Erythroblast (primary cell): ENCODE measurements at regions not wholly inside any gene's neighbourhood (a gene's known extent, or its start where the extent isn't known, plus 50 kb on each side); places are given as distances from the start of the nearest gene placed in this dataset.
"Not testable (repeated sequence)": the region's sequence is repeated elsewhere in the genome, so short reads cannot be mapped to it uniquely, and the experiment has no call there.

Experiments
- DNase-seq, 2 experiments: peaks; one replicate each; lab custom pipeline; 2025; lab: John Stamatoyannopoulos, UW
- GATA1 ChIP-seq: IDR thresholded peaks from 2 replicates; pipeline ENCODE4 v1.6.1; 2011; ENCODE audit warnings: low read depth, mild to moderate bottlenecking, control low read depth, low read length, moderate library complexity
- POLR2A ChIP-seq: IDR thresholded peaks from 2 replicates; pipeline ENCODE4 v1.6.1; 2011; ENCODE audit warnings: mild to moderate bottlenecking, low read length

DNA sequence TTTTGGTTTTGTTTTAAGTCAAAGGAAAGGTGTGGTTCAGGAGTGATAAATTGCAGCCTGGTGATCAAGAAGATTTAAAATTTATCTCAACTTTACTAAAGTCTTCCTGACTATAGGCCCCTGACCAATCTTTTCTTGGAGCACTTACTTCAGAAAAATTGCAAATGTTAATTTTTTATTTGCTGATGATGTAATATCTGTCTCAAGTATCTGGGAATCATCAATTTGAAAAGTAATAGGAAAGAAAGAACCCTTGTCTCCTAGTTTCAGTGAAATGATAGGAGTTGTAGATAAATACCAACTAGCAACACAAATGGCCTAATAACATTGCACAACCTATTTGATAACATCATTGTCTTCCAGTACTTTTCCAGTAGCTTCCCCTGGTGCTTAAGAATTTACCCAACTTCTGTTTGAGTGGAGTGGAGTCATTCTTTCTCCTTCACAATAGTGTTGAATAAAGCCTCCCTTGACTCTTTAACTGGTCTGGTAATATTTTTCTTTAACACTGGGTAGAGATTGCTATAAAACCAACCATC, 648.3 kb upstream of the ADGRB3 start:
- TF ChIP-seq POLR2A (no peak), GATA1 (no peak)
- no peak for DNase-seq

DNA sequence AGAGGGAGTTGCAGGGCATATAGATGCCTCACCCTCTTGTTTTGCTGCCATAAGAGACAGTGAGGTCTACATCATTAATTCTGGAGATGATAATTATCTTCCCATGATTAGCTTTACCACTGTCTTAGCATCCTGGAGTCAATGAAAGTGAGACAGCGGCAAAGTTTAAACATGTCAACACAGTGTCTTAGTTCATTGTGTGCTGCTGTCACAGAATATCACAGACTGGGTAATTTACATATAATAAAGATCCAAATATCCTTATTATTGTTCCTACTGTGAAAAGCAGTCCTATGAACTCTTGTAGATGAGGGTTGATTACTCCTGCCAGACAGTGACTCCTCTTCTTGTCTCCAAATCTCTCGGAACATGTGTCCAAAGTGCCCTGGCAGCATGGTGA, 658.6 kb upstream of the ADGRB3 start:
- no peak for TF ChIP-seq GATA1
- TF ChIP-seq POLR2A, result no peak
- DNase-seq, result no peak

DNA sequence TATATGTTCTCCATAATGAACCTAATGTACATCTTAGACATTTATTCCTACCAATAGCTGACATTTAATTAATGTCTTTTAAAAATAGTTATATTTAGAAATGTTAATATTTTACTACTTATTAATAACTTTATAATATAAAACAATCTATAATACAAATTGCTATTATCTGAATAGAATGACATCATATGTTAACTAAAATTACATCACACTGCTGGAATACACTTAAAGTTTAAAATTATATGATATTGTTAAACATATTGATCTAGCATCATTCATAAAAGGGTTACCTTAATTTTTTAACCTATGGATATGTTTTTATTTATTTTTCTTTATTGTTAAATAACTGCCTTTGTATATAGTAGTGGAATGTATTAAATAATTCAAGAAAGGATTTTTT, 660.2 kb upstream of the ADGRB3 start:
- DNase-seq, result no peak
- TF ChIP-seq GATA1 (no peak), POLR2A (no peak)

DNA sequence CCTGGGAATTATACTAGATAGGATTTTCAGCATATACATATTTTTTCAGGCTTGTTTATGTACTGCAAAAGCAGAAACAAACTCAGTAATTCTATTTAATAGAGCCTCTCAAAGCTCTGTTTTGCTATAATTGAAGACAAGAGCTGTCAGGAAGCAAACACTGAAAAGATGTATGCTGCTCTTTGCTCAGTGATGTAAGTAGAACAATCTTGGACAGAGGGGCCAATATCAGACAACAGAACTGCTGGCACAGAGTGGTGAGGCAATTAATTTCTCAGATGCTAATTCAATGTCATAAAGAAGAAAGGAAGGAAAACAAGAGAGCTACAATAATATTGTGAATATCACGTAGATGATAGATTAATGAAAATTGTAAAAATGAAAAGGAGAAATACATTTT, 663.3 kb upstream of the ADGRB3 start:
- no peak for TF ChIP-seq POLR2A
- DNase-seq, result no peak

DNA sequence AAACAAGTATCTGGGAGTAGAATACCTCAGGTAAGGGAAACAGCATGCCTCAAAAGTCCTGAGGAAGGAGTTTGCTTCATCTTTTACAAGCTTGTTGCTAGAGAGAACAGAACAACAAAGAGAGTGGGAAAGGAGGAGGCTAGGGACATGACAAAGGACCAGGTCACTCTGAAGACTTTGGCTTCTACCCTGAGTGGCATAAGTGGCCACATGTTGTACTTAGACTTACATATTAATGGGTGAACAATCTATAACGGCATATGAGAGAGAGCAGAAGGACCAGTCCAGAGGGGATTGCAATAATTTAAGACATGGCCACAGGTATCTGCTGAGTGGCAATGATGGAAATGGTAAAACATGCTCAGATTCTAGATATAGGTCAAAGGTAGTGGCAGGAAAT, 668.3 kb upstream of the ADGRB3 start:
- TF ChIP-seq POLR2A, result no peak
- TF ChIP-seq GATA1, result no peak
- DNase-seq, result no peak

DNA sequence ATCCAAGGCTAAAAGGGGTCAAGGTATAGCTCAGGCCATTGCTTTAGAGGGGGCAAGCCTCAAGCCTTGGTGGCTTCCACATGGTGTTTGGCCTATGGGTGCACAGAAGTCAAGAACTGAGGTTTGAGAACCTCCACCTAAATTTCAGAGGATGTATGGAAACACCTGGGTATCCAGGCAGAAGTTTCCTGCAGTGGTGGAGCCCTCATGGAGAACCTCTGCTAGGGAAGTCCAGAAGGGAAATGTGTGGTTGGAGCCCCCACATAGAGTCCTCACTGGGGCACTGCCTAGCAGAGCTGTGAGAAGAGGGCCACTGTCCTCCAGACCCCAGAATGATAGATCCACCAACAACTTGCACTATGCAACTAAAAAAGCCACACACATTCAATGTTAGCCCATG, 678.7 kb upstream of the ADGRB3 start:
- DNase-seq, result no peak
- no peak for TF ChIP-seq POLR2A
- TF ChIP-seq GATA1, result no peak

DNA sequence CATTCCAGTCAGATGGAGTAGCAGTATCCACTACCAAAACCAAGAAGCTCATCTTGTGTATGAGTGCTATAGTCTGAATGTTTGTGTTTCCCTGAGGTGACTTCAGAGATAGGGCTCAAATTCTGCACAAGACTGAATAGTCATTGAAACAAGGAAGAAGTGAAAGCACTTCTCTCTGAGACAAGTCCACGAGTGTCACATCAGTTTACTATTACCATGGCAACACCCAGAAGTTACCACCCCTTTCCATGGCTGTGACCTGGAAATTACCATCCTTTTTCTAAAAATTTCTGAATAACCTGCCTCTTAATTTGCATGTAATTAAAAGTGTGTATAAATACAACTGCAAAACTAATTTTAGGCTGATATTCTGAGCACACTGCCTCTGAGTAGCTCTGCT, 682.1 kb upstream of the ADGRB3 start:
- TF ChIP-seq POLR2A, result no peak
- no peak for TF ChIP-seq GATA1

DNA sequence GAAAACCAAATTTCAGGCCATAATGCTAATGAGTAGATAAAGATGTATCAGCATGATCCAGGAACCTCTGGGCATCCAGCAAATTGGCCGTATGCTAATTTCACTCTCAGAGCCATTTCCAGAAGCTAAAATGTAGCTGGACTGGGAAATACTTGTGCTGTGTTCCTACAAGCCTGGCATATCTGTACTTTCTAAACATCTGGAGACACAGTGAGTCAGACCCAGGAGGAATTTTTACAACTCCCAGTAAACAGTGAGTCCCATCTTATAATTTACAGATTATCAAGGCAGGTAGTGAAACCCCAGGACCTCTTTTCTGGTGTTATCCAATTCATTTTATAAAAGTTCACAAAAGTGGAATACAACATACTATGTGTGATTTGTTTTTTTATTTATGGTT, 683.0 kb upstream of the ADGRB3 start:
- no peak for DNase-seq
- TF ChIP-seq GATA1, result no peak

More for the DNA sequence above, 682.1 kb upstream of the ADGRB3 start:
- DNase-seq, result no peak

DNA sequence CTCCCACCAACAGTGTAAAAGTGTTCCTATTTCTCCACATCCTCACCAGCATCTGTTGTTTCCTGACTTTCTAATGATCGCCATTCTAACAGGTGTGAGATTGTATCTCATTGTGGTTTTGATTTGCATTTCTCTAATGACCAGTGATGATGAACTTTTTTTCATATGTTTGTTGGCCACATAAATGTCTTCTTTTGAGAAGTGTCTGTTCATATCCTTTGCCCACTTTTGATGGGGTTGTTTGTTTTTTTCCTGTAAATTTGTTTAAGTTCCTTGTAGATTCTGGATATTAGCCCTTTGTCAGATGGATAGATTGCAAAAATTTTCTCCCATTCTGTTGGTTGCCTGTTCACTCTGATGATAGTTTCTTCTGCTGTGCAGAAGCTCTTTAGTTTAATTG, 687.3 kb upstream of the ADGRB3 start:
- DNase-seq, result not testable (repeated sequence)

DNA sequence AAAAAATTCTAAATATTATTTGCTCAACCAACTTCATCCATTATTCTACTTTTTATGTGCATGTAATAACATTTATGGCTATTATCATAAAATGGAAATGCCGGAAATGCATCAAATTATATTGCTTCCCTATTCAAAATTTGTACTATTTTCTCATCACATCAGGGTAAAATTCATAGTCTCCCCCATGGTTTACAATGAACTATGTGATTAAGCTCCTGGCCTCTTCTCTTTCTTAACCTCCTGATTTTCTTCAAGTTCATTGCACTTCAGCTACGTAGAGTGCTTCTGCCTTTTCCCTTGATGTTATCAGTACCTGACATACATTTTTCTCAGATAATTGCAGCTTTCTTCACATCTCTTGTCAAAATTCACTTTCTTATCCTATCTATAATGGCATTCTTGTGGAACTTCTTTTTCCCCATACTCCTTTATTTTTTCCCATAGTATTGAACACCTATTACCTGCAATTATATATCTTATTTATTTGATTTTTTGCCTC, 699.1 kb upstream of the ADGRB3 start:
- DNase-seq, result no peak
- TF ChIP-seq POLR2A (no peak), GATA1 (no peak)

DNA sequence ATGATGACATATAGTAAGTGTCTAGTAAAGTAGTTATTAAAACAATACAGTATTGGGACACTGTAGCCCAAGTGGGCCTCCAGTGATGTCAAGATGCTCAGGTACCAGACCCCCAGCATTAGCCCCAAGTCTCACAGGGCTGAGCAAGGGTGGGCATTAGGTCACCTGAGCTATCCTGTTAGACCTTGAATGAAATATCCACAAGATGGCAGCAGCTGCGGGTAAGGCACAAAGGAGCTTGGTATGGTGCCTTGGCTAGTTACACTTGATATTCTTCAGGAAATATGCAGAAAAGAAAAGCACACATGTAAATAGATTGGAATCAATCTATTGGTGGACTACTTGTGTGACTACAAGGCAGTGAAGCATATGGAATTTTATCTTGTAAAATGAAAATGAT, 701.8 kb upstream of the ADGRB3 start:
- no peak for DNase-seq
- TF ChIP-seq GATA1, result no peak
- TF ChIP-seq POLR2A, result no peak

DNA sequence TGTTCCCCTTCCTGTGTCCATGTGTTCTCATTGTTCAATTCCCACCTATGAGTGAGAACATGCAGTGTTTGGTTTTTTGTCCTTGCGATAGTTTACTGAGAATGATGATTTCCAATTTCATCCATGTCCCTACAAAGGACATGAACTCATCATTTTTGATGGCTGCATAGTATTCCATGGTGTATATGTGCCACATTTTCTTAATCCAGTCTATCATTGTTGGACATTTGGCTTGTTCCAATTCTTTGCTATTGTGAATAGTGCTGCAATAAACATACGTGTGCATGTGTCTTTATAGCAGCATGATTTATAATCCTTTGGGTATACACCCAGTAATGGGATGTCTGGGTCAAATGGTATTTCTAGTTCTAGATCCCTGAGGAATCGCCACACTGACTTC, 712.5 kb upstream of the ADGRB3 start:
- not testable (repeated sequence) for DNase-seq

DNA sequence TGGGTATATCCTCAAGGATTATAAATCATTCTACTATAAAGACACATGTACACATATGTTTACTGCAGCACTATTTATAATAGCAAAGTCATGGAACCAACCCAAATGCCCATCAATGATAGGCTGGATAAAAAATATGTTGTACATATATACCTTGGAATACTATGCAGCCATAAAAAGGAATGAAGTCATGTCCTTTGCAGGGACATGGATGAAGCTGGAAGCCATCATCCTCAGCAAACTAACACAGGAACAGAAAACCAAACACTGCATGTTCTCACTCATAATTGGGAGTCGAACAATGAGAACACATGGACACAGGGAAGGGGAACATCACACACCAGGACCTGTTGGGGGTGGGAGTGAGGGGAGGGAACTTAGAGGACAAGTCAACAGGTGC, 715.0 kb upstream of the ADGRB3 start:
- DNase-seq, result not testable (repeated sequence)

DNA sequence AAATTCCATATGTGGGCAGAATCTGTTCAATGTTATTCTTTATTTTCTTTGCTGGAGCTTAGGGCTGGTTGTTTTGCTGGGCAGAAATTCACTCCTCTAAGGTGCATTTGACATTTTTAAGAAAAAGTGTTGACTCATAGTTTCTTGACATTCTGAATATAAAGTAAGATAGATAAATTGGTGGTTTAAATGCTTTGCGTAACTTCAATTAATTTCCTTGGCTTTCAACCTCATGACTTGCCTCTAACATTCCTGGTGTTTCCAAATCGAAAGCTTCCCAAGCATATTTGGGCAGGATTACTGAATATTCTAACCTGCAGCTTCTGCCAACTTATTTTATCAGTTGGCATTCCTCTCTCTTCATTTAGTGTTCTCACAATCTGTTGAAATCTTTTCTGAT, 718.7 kb upstream of the ADGRB3 start:
- no peak for DNase-seq
- TF ChIP-seq GATA1 (no peak), POLR2A (no peak)

DNA sequence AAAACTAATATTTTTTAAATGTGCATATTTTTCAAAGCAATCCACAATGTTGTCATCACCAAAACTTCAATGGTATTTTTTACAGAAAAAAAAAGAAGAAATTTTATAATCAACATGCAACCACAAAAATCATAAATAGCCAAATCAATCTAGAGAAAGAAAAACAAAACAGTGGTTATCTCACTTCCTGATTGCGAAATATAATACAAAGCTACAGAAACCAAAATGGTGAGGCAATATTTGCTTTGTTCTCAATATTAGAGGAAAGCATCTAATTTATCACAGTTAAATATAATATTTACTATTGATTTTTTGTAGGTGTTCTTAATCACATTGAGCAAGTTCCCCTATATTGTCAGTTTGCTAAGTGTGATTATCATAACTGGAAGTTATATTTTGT, 720.7 kb upstream of the ADGRB3 start:
- no peak for TF ChIP-seq GATA1
- DNase-seq, result no peak

DNA sequence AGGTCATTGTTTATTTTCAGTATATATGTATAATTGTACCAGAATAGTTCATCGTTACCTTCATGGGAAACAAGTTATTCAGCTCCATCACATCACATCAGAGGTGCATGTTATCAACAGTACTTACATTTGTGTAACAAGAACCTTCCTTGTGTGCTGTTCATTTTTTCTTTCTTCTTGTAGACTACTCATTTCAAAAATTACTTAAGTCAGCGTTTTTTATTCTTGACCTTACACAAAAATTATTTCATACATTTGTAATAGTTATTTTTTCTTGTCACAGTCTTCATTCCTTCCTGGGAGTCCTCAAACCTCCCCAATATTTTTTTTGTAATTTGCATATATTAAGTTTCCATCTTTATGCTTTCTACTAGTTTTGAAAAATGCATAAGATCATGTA, 725.7 kb upstream of the ADGRB3 start:
- no peak for TF ChIP-seq GATA1
- TF ChIP-seq POLR2A, result no peak
- DNase-seq, result no peak

DNA sequence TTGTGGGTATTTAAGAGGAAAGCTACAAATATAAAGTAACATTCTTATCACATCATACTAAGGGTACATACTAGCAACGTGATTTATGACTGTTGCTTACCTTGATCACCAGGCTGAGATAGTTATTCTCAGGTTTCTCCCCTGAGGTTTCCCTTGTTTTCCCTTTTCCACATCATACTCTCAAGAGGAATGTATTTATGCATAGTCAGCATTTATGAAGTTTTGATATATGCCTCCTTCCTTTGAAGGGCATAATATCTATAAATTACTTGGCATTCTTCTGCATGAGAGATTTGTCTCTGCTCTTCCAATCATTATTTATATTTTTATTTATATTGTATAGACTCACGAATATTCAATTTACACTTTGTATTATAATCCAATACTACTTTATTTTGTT, 726.7 kb upstream of the ADGRB3 start:
- TF ChIP-seq GATA1, result no peak
- no peak for TF ChIP-seq POLR2A
- no peak for DNase-seq

DNA sequence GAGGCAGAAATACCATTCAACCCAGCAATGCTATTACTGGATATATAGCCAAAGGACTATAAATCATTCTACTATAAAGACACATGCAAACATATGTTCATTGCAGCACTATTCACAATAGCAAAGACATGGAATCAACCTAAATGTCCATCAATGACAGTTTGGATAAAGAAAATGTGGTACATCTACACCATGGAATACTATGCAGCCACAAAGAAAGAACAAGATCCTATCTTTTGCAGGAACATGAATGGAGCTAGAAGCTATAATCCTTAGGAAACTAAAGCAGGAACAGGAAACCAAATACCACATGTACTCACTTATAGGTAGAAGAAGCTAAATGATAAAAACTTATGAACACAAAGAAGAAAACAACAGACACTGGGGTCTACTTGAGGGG, 730.3 kb upstream of the ADGRB3 start:
- DNase-seq, result not testable (repeated sequence)
